Lower leg skin (tissue), 4 donors: ENCODE measurements at regions not wholly inside any gene's neighbourhood (a gene's known extent, or its start where the extent isn't known, plus 50 kb on each side); places are given as distances from the start of the nearest gene placed in this dataset.

Source experiments
- DNase-seq, 2 donors: peaks; one replicate each; pipeline ENCODE4 v3.0.0-alpha.2; 2019; ENCODE audit warnings: low spot score in 2 of 2
- H3K4me3 ChIP-seq: fragments of 200-600 bp; sonication (generic); 2 replicates; pipeline ENCODE4 v1.5.1; 2017; ENCODE audit warnings: mild to moderate bottlenecking, low read depth; ENCODE audit not compliant: poor library complexity, severe bottlenecking
- POLR2A ChIP-seq, 2 donors: fragments of 450-650 bp; IDR thresholded peaks; one replicate each; pipeline ENCODE4 v1.6.1; 2016 to 2017; ENCODE audit warnings: antibody characterized with exemption in 2 of 2, mild to moderate bottlenecking in 1 of 2, moderate library complexity in 1 of 2
- WGBS, 2 donors: methylation state at CpG; one replicate each; pipeline ENCODE4 v1.1.5; 2018; 5-methylcytosine and 5-hydroxymethylcytosine counted together
- intact Hi-C: fragments of 100-400 bp; cut with DNase I; formaldehyde crosslinking; loops from one replicate; pipeline ENCODE4 v1.15.0; 2023; ENCODE audit warnings: low total_unique reads
- TF ChIP-seq, protein P1 (sequence below), 3 donors: fragments of 450-650 bp; IDR thresholded peaks; one replicate each; pipeline ENCODE4 v1.5.1; 2016; ENCODE audit warnings: antibody characterized with exemption in 3 of 3, mild to moderate bottlenecking in 3 of 3, moderate library complexity in 2 of 3

DNA sequence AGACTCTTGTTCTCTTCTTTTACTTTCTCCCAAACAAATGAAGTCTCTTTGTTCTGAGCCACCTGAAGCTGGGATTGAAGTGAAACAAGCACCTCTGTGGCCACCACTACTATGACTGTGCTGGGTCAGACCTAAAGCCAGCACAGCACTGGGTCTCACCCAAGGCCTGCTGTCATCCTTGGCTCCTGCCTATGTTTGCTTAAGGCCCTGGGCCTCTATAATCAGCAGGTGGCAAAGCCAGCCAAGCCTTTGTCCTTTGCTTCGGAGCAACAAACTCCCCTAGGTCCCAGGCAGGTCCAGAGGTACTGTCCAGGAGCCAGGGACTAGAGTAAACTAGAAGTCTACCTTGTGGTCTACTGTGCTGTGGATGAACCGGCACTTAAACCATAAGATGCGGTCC is 220.6 kb upstream of the ARSJ start:
- no peak for TF ChIP-seq POLR2A (IDR thresholded peaks at IDR 0.05)
- TF ChIP-seq, protein P1, sequence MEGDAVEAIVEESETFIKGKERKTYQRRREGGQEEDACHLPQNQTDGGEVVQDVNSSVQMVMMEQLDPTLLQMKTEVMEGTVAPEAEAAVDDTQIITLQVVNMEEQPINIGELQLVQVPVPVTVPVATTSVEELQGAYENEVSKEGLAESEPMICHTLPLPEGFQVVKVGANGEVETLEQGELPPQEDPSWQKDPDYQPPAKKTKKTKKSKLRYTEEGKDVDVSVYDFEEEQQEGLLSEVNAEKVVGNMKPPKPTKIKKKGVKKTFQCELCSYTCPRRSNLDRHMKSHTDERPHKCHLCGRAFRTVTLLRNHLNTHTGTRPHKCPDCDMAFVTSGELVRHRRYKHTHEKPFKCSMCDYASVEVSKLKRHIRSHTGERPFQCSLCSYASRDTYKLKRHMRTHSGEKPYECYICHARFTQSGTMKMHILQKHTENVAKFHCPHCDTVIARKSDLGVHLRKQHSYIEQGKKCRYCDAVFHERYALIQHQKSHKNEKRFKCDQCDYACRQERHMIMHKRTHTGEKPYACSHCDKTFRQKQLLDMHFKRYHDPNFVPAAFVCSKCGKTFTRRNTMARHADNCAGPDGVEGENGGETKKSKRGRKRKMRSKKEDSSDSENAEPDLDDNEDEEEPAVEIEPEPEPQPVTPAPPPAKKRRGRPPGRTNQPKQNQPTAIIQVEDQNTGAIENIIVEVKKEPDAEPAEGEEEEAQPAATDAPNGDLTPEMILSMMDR (IDR thresholded peaks at IDR 0.05), result no peak
- DNase-seq, result no peak
- 92 to 96% methylated on average over 3 of the region's 3 CpGs for WGBS, 2 donors
- intact Hi-C loops, result no loop called here
- H3K4me3 ChIP-seq, result no peak overlapping the region

DNA sequence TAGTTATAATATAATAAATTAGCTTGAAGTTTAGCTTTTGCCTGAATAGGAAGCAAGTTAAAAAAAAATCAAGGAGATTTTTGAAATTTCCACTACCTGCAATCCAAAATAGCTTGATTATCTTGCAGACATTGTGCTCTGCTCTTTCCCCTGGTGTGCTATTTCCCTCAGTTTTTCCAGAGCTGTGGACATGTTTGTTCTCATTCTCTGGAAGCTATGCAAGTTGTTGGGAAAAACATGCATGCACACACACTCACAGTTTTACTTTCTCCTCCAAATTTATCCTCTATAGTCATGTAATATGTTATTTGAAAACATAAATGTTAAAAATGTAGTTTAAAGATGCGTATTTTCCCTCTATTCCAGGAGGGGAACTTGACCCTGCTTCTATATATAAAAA is 225.8 kb upstream of the ARSJ start:
- intact Hi-C loops, result no loop called here
- no peak for DNase-seq
- H3K4me3 ChIP-seq, result no peak overlapping the region
- WGBS, 2 donors, result 96 to 98% methylated on average over 1 of the region's 1 CpG
- TF ChIP-seq, protein P1 (IDR thresholded peaks at IDR 0.05), result no peak
- TF ChIP-seq POLR2A (IDR thresholded peaks at IDR 0.05), result no peak

DNA sequence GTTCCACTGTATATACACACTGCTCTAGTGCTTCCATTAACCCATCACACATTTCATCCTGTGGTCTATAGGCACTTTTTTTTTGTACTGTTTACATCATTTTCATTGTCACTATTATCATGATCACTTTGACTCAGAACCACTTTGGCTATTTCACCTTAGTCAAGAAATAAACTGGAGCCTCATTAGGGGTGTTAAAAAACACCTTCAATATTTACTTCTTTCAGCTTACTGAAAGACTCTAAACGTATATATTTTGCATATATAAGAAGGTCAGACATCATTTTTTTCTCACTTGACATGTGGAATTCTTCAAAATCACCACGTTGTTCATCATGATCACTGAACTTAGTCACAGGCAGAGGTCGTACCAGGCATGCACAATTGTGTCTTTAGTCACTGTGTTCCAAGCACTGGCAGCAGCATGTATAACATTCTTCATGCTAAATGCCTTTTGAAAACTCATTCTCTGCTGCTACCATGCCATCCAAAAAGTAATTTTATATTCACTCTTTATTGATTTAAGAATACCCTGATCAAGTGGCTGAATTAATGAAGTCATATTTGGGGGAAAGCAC is 229.2 kb upstream of the ARSJ start:
- intact Hi-C loops, result no loop called here

DNA sequence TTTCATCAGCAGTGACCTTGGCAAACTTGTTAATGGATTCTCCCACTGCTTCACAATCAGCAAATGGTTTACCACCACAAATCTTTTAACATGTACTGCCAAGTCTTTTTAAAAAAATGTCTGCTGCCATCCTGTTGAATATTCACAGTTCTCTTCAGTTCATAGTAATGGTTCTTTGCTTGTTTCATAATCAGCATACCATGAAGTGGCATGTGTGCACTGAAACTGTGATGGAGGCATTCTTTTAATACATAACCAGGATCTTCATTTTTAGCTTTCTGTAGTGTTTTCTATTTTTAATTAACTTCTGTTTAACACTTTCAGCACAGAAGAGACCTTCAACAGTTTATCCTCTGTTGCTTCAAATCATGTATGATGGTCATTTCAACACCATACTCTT is 230.1 kb upstream of the ARSJ start:
- TF ChIP-seq, protein P1 (IDR thresholded peaks at IDR 0.05), result no peak
- TF ChIP-seq POLR2A (IDR thresholded peaks at IDR 0.05), result no peak
- intact Hi-C loops, result no loop called here

More for the DNA sequence above, 229.2 kb upstream of the ARSJ start:
- WGBS, 2 donors, result 32 to 35% methylated on average over 3 of the region's 3 CpGs
- TF ChIP-seq, protein P1 (IDR thresholded peaks at IDR 0.05), result no peak
- TF ChIP-seq POLR2A (IDR thresholded peaks at IDR 0.05), result no peak
- DNase-seq, result no peak
- H3K4me3 ChIP-seq, result no peak overlapping the region

DNA sequence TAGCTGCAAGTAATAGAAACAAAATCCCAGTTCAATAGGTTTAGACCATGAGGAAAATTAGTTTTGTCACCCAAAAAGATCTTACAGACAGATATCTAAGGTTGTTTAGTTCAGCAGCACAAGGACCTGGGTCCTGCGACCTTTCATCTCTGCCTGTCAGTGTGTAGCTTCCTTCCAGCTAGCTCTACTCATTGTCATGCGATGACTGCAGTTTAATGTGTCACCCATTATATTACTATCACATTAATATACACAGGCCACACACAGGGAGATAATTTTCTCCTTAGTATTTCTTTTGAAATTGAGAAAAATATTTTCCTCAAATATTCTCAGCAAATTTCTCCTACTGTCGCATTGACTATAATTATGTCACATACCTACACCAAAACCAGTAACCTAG is 232.1 kb upstream of the ARSJ start:
- no peak for DNase-seq
- H3K4me3 ChIP-seq, result no peak overlapping the region
- 88 to 92% methylated on average over 3 of the region's 3 CpGs for WGBS, 2 donors
- intact Hi-C loops, result no loop called here
- TF ChIP-seq POLR2A (IDR thresholded peaks at IDR 0.05), result no peak
- TF ChIP-seq, protein P1 (IDR thresholded peaks at IDR 0.05), result no peak

More for the DNA sequence above, 230.1 kb upstream of the ARSJ start:
- H3K4me3 ChIP-seq, result no peak overlapping the region
- no peak for DNase-seq

DNA sequence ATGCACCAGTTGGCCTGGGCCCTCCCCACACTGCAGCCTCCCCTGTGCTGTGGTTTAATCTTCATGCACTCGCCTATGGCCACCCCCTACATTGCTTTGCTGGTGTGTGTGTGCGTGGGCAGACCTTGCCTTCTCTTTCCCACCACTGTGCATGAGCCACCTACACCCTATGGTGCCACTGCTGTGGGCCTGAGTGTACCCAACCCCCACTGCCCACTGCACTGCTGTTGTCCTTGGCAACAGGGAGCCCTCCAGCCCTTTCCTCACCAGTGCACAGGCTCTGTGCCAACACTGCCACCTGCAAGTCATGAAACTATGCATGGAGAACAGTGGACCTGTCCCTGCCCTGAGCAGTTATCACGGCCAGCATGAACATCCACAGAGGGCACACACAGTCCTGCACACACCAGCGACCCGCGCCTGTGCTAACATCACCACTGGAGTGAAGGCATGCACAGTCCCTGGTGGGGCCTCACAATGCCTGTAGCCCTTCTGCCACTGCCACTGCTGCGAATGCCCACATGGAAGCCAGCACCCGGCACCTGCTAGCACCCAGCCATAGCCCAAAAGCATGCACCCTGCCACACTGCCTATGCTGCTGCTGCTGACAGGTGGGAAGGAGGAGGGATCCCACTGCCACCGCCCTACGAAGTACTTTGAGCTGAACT is 237.8 kb upstream of the ARSJ start:
- TF ChIP-seq POLR2A (IDR thresholded peaks at IDR 0.05), result no peak
- TF ChIP-seq, protein P1 (IDR thresholded peaks at IDR 0.05), result no peak
- no peak overlapping the region for H3K4me3 ChIP-seq
- DNase-seq, result no peak
- WGBS, 2 donors, result 66 to 84% methylated on average over 8 to 9 of the region's 10 CpGs
- intact Hi-C loops, result no loop called here
